PC-3 (cell line): ENCODE measurements at regions not wholly inside any gene's neighbourhood (a gene's known extent, or its start where the extent isn't known, plus 50 kb on each side); places are given as distances from the start of the nearest gene placed in this dataset.

Experiments
- ATAC-seq: fragments of 200-7000 bp; cut with Tn5 transposase; 2 replicates; pipeline ENCODE4 v1.9.1; 2020; ENCODE audit warnings: mild to moderate bottlenecking, moderate library complexity
- BruUV-seq: library from RNA; stranded (reverse); fragments of 400-500 nt; replicated peaks from 2 replicates; lab custom pipeline; 2021; lab: Mats Ljungman, UMichigan
- CTCF ChIA-PET: fragments of 300-600 bp; sonication (Branson Sonifier 250); formaldehyde crosslinking; loops from one replicate; lab custom pipeline; 2022; ENCODE audit warnings: antibody characterized with exemption; lab: Charles Lee
- POLR2A ChIA-PET: fragments of 300-600 bp; sonication (Branson Sonifier 250); formaldehyde crosslinking; loops from one replicate; lab custom pipeline; 2022; ENCODE audit warnings: antibody characterized with exemption; ENCODE audit not compliant: unreplicated experiment; lab: Charles Lee
- DNase-seq: peaks from one replicate; pipeline ENCODE4 v3.0.0-alpha.2; 2015
- H2AFZ ChIP-seq: fragments of 300-600 bp; sonication (generic); 2 replicates; pipeline ENCODE4 v1.6.0; 2016; ENCODE audit warnings: antibody characterized with exemption, low read length
- H3F3A ChIP-seq: fragments of 300-600 bp; sonication (generic); one replicate; pipeline ENCODE4 v1.6.0; 2017; ENCODE audit warnings: antibody characterized with exemption, low read length, control low read depth, mild to moderate bottlenecking; ENCODE audit not compliant: unreplicated experiment
- H3K27ac ChIP-seq: fragments of 300-600 bp; sonication (generic); 2 replicates; pipeline ENCODE4 v1.5.1; 2016; ENCODE audit warnings: mild to moderate bottlenecking, low read length
- H3K27me3 ChIP-seq: fragments of 300-600 bp; sonication (generic); 2 replicates; pipeline ENCODE4 v1.6.1; 2016; ENCODE audit warnings: low read length, mixed read lengths
- H3K36me3 ChIP-seq: fragments of 300-600 bp; sonication (generic); 2 replicates; pipeline ENCODE4 v1.6.1; 2016; ENCODE audit warnings: low read depth, mixed run types, low read length, mixed read lengths
- H3K4me1 ChIP-seq: fragments of 300-600 bp; sonication (generic); 2 replicates; pipeline ENCODE4 v1.5.1; 2016; ENCODE audit warnings: low read length; ENCODE audit not compliant: insufficient read depth
- H3K4me2 ChIP-seq: fragments of 300-600 bp; sonication (generic); 2 replicates; pipeline ENCODE4 v1.6.0; 2016; ENCODE audit warnings: low read length
- H3K4me3 ChIP-seq: fragments of 300-600 bp; sonication (generic); 2 replicates; pipeline ENCODE4 v1.5.1; 2016; ENCODE audit warnings: mild to moderate bottlenecking, low read length, mixed read lengths
- H3K79me2 ChIP-seq: fragments of 300-600 bp; sonication (generic); 2 replicates; pipeline ENCODE4 v1.6.1; 2017; ENCODE audit warnings: low read length, mixed read lengths
- H3K9ac ChIP-seq: fragments of 300-600 bp; sonication (generic); 2 replicates; pipeline ENCODE4 v1.6.0; 2016; ENCODE audit warnings: mild to moderate bottlenecking, low read length
- H3K9me2 ChIP-seq: fragments of 300-600 bp; sonication (generic); replicated peaks from 2 replicates; pipeline ENCODE4 v1.6.1; 2016; ENCODE audit warnings: mixed run types, low read length, mixed read lengths
- H3K9me3 ChIP-seq: fragments of 300-600 bp; sonication (generic); 2 replicates; pipeline ENCODE4 v1.6.1; 2016; ENCODE audit warnings: low read length, mixed read lengths
- H4K20me1 ChIP-seq: fragments of 300-600 bp; sonication (generic); 2 replicates; pipeline ENCODE4 v1.6.1; 2016; ENCODE audit warnings: low read length, mixed read lengths
- EZH2 ChIP-seq: fragments of 300-600 bp; sonication (generic); IDR thresholded peaks from one replicate; pipeline ENCODE4 v1.6.1; 2017; ENCODE audit warnings: antibody characterized with exemption, mild to moderate bottlenecking, low read length; ENCODE audit not compliant: unreplicated experiment
- EZH2phosphoT487 ChIP-seq: fragments of 300-600 bp; sonication (generic); IDR thresholded peaks from 2 replicates; pipeline ENCODE4 v1.6.1; 2018; ENCODE audit warnings: mild to moderate bottlenecking, antibody characterized with exemption, low read length, borderline replicate concordance
- intact Hi-C: fragments of 100-400 bp; cut with micrococcal nuclease; formaldehyde crosslinking; loops from 2 replicates; pipeline ENCODE4 v1.9.0; 2023
- TF ChIP-seq, protein P1 (sequence below): fragments of 300-600 bp; sonication (generic); conservative IDR thresholded peaks from 2 replicates; pipeline ENCODE4 v1.5.1; 2017; ENCODE audit warnings: antibody characterized with exemption, low read depth, mild to moderate bottlenecking, low read length

DNA sequence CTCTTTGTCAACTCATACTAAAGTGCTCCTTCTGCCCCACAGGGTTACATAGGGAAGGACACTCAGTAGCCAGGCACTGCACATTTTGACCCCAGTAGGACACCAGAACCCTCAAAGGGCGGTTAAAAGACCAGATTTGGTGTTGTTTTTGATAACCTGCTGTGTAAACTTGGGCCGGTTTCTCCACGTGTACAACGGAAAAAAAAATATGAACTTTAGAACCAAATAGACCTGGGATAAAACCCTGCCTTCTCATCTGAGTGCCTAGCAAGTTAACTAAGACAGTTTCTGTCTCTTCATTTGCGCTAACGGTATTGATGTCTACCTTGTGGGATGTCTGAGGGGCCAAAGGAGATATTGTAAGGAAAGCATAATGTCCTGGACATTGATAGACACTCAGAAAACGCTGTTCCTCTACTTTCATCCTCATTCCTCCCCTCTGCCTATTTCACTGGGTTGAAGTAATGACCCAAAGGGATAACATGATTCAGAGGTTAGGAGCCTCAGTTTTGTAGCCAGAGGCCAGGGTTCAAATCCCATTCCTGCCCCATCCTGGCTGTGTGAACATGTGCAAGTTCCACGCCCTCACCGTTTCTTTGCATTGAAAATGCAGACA, 155.9 kb upstream of the LPP start:
- DNase-seq: no peak
- Histone ChIP-seq H3K9ac (no peak overlapping the region), H3K9me2 (no peaks in the 10 kb centered on the region), H3K9me3 (no peaks in the 10 kb centered on the region), H3K4me1 (peaks cover 6% of the 10 kb centered on the region), H3K27me3 (no peaks in the 10 kb centered on the region), H3K4me3 (no peak overlapping the region), H4K20me1 (no peaks in the 10 kb centered on the region), H3K27ac (no peak overlapping the region), H3K79me2 (no peaks in the 10 kb centered on the region), H3F3A (no peaks in the 10 kb centered on the region), H2AFZ (no peak overlapping the region), H3K4me2 (no peak overlapping the region), H3K36me3 (no peaks in the 10 kb centered on the region)
- ChIA-PET CTCF (no interaction called here), POLR2A (no interaction called here)
- intact Hi-C loops: no loop called here
- ATAC-seq: no peak
- TF ChIP-seq, protein P1, sequence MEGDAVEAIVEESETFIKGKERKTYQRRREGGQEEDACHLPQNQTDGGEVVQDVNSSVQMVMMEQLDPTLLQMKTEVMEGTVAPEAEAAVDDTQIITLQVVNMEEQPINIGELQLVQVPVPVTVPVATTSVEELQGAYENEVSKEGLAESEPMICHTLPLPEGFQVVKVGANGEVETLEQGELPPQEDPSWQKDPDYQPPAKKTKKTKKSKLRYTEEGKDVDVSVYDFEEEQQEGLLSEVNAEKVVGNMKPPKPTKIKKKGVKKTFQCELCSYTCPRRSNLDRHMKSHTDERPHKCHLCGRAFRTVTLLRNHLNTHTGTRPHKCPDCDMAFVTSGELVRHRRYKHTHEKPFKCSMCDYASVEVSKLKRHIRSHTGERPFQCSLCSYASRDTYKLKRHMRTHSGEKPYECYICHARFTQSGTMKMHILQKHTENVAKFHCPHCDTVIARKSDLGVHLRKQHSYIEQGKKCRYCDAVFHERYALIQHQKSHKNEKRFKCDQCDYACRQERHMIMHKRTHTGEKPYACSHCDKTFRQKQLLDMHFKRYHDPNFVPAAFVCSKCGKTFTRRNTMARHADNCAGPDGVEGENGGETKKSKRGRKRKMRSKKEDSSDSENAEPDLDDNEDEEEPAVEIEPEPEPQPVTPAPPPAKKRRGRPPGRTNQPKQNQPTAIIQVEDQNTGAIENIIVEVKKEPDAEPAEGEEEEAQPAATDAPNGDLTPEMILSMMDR: no peak
- TF ChIP-seq EZH2phosphoT487 (no peak), EZH2 (no peak)
- BruUV-seq: no TSS peak

DNA sequence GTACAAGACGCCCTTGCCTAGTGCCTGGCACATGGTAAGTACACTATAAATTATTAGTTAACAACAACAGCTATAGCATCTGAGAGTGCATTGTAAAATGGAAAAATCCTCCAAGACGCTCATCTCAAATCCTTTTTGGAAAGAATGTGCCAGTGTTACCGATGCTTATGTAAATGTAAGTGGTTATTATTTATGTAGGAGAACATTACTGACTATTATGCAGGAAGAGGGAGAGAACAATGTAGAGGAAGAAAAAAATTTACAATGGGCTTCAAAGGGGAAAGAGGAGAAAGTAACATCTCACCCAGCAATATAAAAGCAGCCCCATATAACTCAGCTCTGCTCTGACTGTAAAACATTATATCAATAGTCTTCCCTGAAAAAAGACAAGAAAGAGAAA, 155.3 kb upstream of the LPP start:
- Histone ChIP-seq H3K27me3 (no peaks in the 10 kb centered on the region), H2AFZ (no peak overlapping the region), H3K4me3 (no peak overlapping the region), H3K4me1 (peaks cover 11% of the 10 kb centered on the region), H3K9me3 (no peaks in the 10 kb centered on the region), H3K9me2 (no peaks in the 10 kb centered on the region), H3K79me2 (no peaks in the 10 kb centered on the region), H3K36me3 (no peaks in the 10 kb centered on the region), H3K27ac (no peak overlapping the region), H4K20me1 (no peaks in the 10 kb centered on the region), H3K4me2 (no peak overlapping the region), H3F3A (no peaks in the 10 kb centered on the region), H3K9ac (no peak overlapping the region)
- ChIA-PET CTCF (no interaction called here), POLR2A (no interaction called here)
- no peak for ATAC-seq
- BruUV-seq: no TSS peak
- TF ChIP-seq EZH2: no peak
- TF ChIP-seq, protein P1: no peak
- no peak for TF ChIP-seq EZH2phosphoT487
- no peak for DNase-seq
- intact Hi-C loops: no loop called here

DNA sequence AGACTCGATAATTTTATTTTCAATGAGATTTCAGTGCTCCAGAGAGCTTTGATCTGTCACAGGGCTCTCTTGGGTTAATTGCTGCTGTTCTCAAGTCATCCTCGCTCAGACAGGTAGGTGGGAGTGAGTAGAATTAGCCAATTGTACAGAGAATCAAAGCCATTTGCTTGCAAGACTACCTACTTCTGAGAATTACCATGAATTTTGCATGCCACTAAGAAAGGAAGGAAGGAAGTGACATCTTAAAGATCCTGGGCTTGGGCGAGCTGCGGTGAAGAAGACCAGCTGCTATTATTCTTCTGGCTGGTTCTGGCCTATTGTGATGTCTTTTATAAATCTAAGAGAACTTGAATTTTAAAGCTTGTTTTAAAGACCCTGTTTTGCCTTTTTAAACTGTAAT, 154.1 kb upstream of the LPP start:
- CTCF ChIA-PET: no interaction called here
- no peak for DNase-seq
- no peaks in the 10 kb centered on the region for H3K27me3 ChIP-seq
- no TSS peak for BruUV-seq
- no peaks in the 10 kb centered on the region for H4K20me1 ChIP-seq
- peaks cover 23% of the 10 kb centered on the region for H3K4me1 ChIP-seq
- H3F3A ChIP-seq: no peaks in the 10 kb centered on the region
- no peaks in the 10 kb centered on the region for H3K36me3 ChIP-seq
- no peaks in the 10 kb centered on the region for H3K79me2 ChIP-seq
- intact Hi-C loops: loop anchor here (5.0 kb wide), 1 partner anchor 88 kb away; no protein-coding TSS in a partner anchor
- POLR2A ChIA-PET: no interaction called here
- no peak for ATAC-seq
- H3K27ac ChIP-seq: no peak overlapping the region
- H3K4me3 ChIP-seq: no peak overlapping the region
- H3K9ac ChIP-seq: no peak overlapping the region
- no peak overlapping the region for H2AFZ ChIP-seq
- no peaks in the 10 kb centered on the region for H3K9me2 ChIP-seq
- H3K4me2 ChIP-seq: no peak overlapping the region
- H3K9me3 ChIP-seq: no peaks in the 10 kb centered on the region
- TF ChIP-seq EZH2 (no peak), EZH2phosphoT487 (no peak)
- TF ChIP-seq, protein P1: no peak
